ENCODE measurements at regions not wholly inside any gene's neighbourhood (a gene's known extent, or its start where the extent isn't known, plus 50 kb on each side); places are given as distances from the start of the nearest gene placed in this dataset.
"Not testable (repeated sequence)": the region's sequence is repeated elsewhere in the genome, so short reads cannot be mapped to it uniquely, and the experiment has no call there.

DNA sequence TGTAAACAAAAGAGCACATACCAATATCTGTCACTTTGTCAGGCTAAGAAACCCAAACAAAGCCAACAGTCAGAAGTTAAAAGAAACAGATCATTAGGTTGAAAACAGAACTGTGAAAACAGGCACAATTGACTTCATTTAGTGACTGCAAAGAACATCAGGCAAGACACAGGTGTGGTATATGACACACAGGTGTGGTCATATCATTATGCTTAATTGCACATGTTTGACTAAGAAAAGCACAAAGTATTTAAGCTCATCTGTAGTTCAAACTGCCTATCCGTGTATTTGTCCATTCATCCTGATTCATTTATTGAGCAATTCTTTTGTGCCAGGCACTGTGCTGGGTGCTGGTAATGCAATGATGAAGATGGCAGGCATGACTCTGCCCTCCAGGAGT lies 150.7 kb downstream of the DEFB131A start:
- no peak overlapping the region for H3K4me3 ChIP-seq (ENCODE audit: low read length)
- no peaks in the 10 kb centered on the region for H4K20me1 ChIP-seq (ENCODE audit: insufficient read depth)
- no peak overlapping the region for H2AFZ ChIP-seq (ENCODE audit: low read depth, low read length)
- H3K79me2 ChIP-seq (replicated peaks; ENCODE audit: insufficient read depth, low read length), result no peaks in the 10 kb centered on the region
- H3K27me3 ChIP-seq (ENCODE audit: insufficient read depth, low read depth, low read length), result no peaks in the 10 kb centered on the region
- no peak overlapping the region for H3K4me2 ChIP-seq (ENCODE audit: low read length)
- H3K9me2 ChIP-seq (ENCODE audit: insufficient read depth, low read length), result no peaks in the 10 kb centered on the region
- H3K9ac ChIP-seq (ENCODE audit: low read length), result no peak overlapping the region
- no peaks in the 10 kb centered on the region for H3K36me3 ChIP-seq (ENCODE audit: insufficient read depth, low read length)
- no peaks in the 10 kb centered on the region for H3F3A ChIP-seq (ENCODE audit: insufficient read depth, low read length, poor library complexity, severe bottlenecking)
- H3K27ac ChIP-seq (ENCODE audit: low read length), result no peak overlapping the region
- H3K9me3 ChIP-seq (ENCODE audit: low read length), result no peaks in the 10 kb centered on the region
- no peak for TF ChIP-seq RAD21 (conservative IDR thresholded peaks at IDR 0.05)
- no peak for TF ChIP-seq SMC3 (conservative IDR thresholded peaks at IDR 0.05; ENCODE audit: poor library complexity)
- TF ChIP-seq TAF1 (IDR thresholded peaks at IDR 0.05; ENCODE audit: low read depth), result no peak

DNA sequence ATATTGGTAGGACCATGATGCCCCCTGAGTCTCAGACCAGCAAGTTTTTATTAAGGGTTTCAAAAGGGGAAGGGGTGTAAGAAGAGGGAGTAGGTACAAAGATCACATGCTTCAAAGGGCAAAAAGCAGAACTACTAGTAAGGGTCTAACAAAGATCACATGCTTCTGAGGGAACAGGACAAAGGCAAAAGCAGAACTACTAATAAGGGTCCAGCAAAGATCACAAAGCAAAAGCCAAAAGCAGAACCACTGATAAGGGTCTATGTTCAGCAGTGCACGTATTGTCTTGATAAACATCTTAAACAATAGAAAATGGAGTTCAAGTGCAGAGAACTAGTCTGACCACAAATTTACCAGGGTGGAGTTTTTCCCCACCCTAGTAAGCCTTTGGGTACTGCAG lies 151.3 kb downstream of the DEFB131A start:
- not testable (repeated sequence) for H3K4me3 ChIP-seq (ENCODE audit: low read length); H3K36me3 ChIP-seq (ENCODE audit: insufficient read depth, low read length); H3K9ac ChIP-seq (ENCODE audit: low read length); H3K27ac ChIP-seq (ENCODE audit: low read length); H2AFZ ChIP-seq (ENCODE audit: low read depth, low read length); H3K27me3 ChIP-seq (ENCODE audit: insufficient read depth, low read depth, low read length); H3K9me2 ChIP-seq (ENCODE audit: insufficient read depth, low read length); H3K4me2 ChIP-seq (ENCODE audit: low read length); H3K9me3 ChIP-seq (ENCODE audit: low read length); H4K20me1 ChIP-seq (ENCODE audit: insufficient read depth); H3F3A ChIP-seq (ENCODE audit: insufficient read depth, low read length, poor library complexity, severe bottlenecking); H3K79me2 ChIP-seq (replicated peaks; ENCODE audit: insufficient read depth, low read length)

DNA sequence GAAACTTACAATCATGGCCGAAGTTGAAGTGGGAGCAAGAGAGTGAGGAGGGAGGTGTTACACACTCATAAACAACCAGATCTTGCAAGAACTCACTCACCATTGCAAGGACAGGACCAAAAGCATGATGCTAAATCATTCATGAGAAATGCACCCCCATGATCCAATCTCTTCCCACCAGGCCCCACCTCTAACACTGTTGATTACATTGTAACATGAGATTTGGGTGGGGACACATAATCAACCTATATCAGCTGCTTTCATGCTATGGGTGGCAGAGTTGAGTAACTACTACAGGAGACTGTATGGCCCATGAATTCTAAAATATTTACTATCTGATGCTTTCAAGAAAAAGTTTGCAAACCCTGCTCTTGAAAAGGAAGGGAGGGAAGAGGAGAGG lies 155.1 kb downstream of the DEFB131A start:
- H2AFZ ChIP-seq (ENCODE audit: low read depth, low read length), result no peak overlapping the region
- H3K27ac ChIP-seq (ENCODE audit: low read length), result no peak overlapping the region
- H3K4me3 ChIP-seq (ENCODE audit: low read length), result no peak overlapping the region
- H3K27me3 ChIP-seq (ENCODE audit: insufficient read depth, low read depth, low read length), result no peaks in the 10 kb centered on the region
- H3K9ac ChIP-seq (ENCODE audit: low read length), result no peak overlapping the region
- H4K20me1 ChIP-seq (ENCODE audit: insufficient read depth), result no peaks in the 10 kb centered on the region
- no peaks in the 10 kb centered on the region for H3K36me3 ChIP-seq (ENCODE audit: insufficient read depth, low read length)
- TF ChIP-seq, protein P1, sequence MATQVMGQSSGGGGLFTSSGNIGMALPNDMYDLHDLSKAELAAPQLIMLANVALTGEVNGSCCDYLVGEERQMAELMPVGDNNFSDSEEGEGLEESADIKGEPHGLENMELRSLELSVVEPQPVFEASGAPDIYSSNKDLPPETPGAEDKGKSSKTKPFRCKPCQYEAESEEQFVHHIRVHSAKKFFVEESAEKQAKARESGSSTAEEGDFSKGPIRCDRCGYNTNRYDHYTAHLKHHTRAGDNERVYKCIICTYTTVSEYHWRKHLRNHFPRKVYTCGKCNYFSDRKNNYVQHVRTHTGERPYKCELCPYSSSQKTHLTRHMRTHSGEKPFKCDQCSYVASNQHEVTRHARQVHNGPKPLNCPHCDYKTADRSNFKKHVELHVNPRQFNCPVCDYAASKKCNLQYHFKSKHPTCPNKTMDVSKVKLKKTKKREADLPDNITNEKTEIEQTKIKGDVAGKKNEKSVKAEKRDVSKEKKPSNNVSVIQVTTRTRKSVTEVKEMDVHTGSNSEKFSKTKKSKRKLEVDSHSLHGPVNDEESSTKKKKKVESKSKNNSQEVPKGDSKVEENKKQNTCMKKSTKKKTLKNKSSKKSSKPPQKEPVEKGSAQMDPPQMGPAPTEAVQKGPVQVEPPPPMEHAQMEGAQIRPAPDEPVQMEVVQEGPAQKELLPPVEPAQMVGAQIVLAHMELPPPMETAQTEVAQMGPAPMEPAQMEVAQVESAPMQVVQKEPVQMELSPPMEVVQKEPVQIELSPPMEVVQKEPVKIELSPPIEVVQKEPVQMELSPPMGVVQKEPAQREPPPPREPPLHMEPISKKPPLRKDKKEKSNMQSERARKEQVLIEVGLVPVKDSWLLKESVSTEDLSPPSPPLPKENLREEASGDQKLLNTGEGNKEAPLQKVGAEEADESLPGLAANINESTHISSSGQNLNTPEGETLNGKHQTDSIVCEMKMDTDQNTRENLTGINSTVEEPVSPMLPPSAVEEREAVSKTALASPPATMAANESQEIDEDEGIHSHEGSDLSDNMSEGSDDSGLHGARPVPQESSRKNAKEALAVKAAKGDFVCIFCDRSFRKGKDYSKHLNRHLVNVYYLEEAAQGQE (IDR thresholded peaks at IDR 0.05; ENCODE audit: borderline replicate concordance), result no peak
- TF ChIP-seq, protein P2, sequence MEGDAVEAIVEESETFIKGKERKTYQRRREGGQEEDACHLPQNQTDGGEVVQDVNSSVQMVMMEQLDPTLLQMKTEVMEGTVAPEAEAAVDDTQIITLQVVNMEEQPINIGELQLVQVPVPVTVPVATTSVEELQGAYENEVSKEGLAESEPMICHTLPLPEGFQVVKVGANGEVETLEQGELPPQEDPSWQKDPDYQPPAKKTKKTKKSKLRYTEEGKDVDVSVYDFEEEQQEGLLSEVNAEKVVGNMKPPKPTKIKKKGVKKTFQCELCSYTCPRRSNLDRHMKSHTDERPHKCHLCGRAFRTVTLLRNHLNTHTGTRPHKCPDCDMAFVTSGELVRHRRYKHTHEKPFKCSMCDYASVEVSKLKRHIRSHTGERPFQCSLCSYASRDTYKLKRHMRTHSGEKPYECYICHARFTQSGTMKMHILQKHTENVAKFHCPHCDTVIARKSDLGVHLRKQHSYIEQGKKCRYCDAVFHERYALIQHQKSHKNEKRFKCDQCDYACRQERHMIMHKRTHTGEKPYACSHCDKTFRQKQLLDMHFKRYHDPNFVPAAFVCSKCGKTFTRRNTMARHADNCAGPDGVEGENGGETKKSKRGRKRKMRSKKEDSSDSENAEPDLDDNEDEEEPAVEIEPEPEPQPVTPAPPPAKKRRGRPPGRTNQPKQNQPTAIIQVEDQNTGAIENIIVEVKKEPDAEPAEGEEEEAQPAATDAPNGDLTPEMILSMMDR (IDR thresholded peaks at IDR 0.05; ENCODE audit: poor library complexity, severe bottlenecking), result no peak
- TF ChIP-seq POLR2AphosphoS5 (IDR thresholded peaks at IDR 0.05), result no peak
- TF ChIP-seq EP300 (conservative IDR thresholded peaks at IDR 0.05; ENCODE audit: poor library complexity, severe bottlenecking), result no peak
- no peak for TF ChIP-seq RAD21 (conservative IDR thresholded peaks at IDR 0.05)
- TF ChIP-seq TAF1 (IDR thresholded peaks at IDR 0.05; ENCODE audit: low read depth), result no peak
- no peak for TF ChIP-seq EZH2 (IDR thresholded peaks at IDR 0.05; ENCODE audit: borderline replicate concordance, insufficient read depth, low read length, poor library complexity, severe bottlenecking)
- no peak for TF ChIP-seq MXI1 (conservative IDR thresholded peaks at IDR 0.05; ENCODE audit: poor library complexity, severe bottlenecking)
- no peak for TF ChIP-seq SMC3 (conservative IDR thresholded peaks at IDR 0.05; ENCODE audit: poor library complexity)
- no peaks in the 10 kb centered on the region for H3K9me3 ChIP-seq (ENCODE audit: low read length)
- H3K4me2 ChIP-seq (ENCODE audit: low read length), result no peak overlapping the region
- H3K79me2 ChIP-seq (replicated peaks; ENCODE audit: insufficient read depth, low read length), result no peaks in the 10 kb centered on the region
- no peaks in the 10 kb centered on the region for H3F3A ChIP-seq (ENCODE audit: insufficient read depth, low read length, poor library complexity, severe bottlenecking)
- no peaks in the 10 kb centered on the region for H3K9me2 ChIP-seq (ENCODE audit: insufficient read depth, low read length)
